ENCODE measurements at regions not wholly inside any gene's neighbourhood (a gene's known extent, or its start where the extent isn't known, plus 50 kb on each side); places are given as distances from the start of the nearest gene placed in this dataset.

- no CpG with 5 or more reads among the region's 2 CpGs for WGBS (ENCODE audit: insufficient coverage)
- H2AFZ ChIP-seq (ENCODE audit: insufficient read depth, low read depth, low read length, poor library complexity, severe bottlenecking): no peak overlapping the region
- no peak for DNase-seq
Measured at GRCh38 chr3:176961916-176962315, 235.4 kb downstream of the TBL1XR1 start.

DNA sequence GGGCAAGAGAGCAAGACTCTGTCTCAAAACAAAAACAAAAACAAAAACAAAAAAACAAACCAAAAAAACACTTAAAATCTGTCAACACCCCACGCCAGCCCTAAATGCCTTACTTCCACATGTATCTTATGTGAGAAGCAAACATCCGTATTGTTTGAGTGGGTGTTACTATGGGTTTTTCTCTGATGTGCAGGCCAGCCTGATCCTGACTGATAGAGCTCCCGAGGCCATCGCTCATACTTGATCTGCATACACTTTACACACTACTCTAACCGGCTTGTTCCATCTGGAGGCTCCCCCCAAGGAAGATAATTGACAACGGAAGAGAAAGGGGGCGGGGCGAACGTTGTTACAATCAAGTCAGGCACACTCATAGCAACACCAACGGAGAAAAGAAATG lies 237.4 kb downstream of the TBL1XR1 start:
- H3K4me3 ChIP-seq (replicated peaks in 1 of 3; ENCODE audit: low read depth in 2 of 3, low read length in 3 of 3): no peak overlapping the region
- no peaks in the 10 kb centered on the region for H3K36me3 Mint-ChIP-seq
- H4K20me1 ChIP-seq (ENCODE audit: insufficient read depth, low read length): no peaks in the 10 kb centered on the region
- peaks cover 0 to 3% (median 1%) of the 10 kb centered on the region in 7 donors for H3K9me3 Mint-ChIP-seq
- no peak overlapping the region for H3K27ac Mint-ChIP-seq
- H3K4me1 ChIP-seq (ENCODE audit: control insufficient read depth in 1 of 2, insufficient read depth in 2 of 2, low read length in 2 of 2): peaks cover 6 to 7% of the 10 kb centered on the region in 2 donors
- WGBS (ENCODE audit: insufficient coverage): 93% methylated on average over 3 of the region's 10 CpGs
- no peaks in the 10 kb centered on the region for H3K79me2 ChIP-seq (ENCODE audit: insufficient read depth, low read length)
- H2AFZ ChIP-seq (ENCODE audit: insufficient read depth, low read depth, low read length, poor library complexity, severe bottlenecking): no peak overlapping the region
- no peak overlapping the region for H3K4me3 Mint-ChIP-seq
- H3K27ac ChIP-seq (ENCODE audit: low read depth in 1 of 2, low read length in 2 of 2): no peak overlapping the region
- no peak for DNase-seq
- intact Hi-C loops (cut with micrococcal nuclease): no loop called here
- no peak for TF ChIP-seq CTCF (IDR thresholded peaks at IDR 0.05)
- H3K4me2 ChIP-seq (replicated peaks; ENCODE audit: extremely low read depth, low read length, poor library complexity, severe bottlenecking): no peak overlapping the region
- H3K9me3 ChIP-seq (replicated peaks in 1 of 2; ENCODE audit: control insufficient read depth in 1 of 2, insufficient read depth in 1 of 2, low read length in 2 of 2): no peaks in the 10 kb centered on the region
- H3K27me3 ChIP-seq (ENCODE audit: control insufficient read depth in 2 of 2, insufficient read depth in 2 of 2, low read length in 2 of 2): no peaks in the 10 kb centered on the region
- H3K4me1 Mint-ChIP-seq: peaks cover 6% of the 10 kb centered on the region
- H3K36me3 ChIP-seq (replicated peaks in 1 of 2; ENCODE audit: control insufficient read depth in 1 of 2, insufficient read depth in 2 of 2, low read length in 2 of 2): no peaks in the 10 kb centered on the region
- no peak overlapping the region for H3K9ac ChIP-seq (ENCODE audit: insufficient read depth, low read length, poor library complexity, severe bottlenecking)
- peaks cover 0 to 7% (median under 1%) of the 10 kb centered on the region in 3 donors for H3K27me3 Mint-ChIP-seq (ENCODE audit: low read depth in 3 of 3)

More at GRCh38 chr3:176961916-176962315, 235.4 kb downstream of the TBL1XR1 start:
- Mint-ChIP-seq H3K36me3 (no peaks in the 10 kb centered on the region), H3K27me3 (ENCODE audit: low read depth in 3 of 3) (peaks cover 0 to 10% (median 7%) of the 10 kb centered on the region in 3 donors), H3K4me3 (no peak overlapping the region), H3K27ac (no peak overlapping the region), H3K9me3 (peaks cover 0 to 3% (median 1%) of the 10 kb centered on the region in 7 donors), H3K4me1 (peaks cover 17% of the 10 kb centered on the region)
- Histone ChIP-seq H3K4me3 (replicated peaks in 1 of 3; ENCODE audit: low read depth in 2 of 3, low read length in 3 of 3) (no peak overlapping the region), H3K79me2 (ENCODE audit: insufficient read depth, low read length) (no peaks in the 10 kb centered on the region), H3K36me3 (replicated peaks in 1 of 2; ENCODE audit: control insufficient read depth in 1 of 2, insufficient read depth in 2 of 2, low read length in 2 of 2) (no peaks in the 10 kb centered on the region), H4K20me1 (ENCODE audit: insufficient read depth, low read length) (no peaks in the 10 kb centered on the region), H3K4me2 (replicated peaks; ENCODE audit: extremely low read depth, low read length, poor library complexity, severe bottlenecking) (no peak overlapping the region), H3K4me1 (ENCODE audit: control insufficient read depth in 1 of 2, insufficient read depth in 2 of 2, low read length in 2 of 2) (peaks cover 12 to 16% of the 10 kb centered on the region in 2 donors), H3K27ac (ENCODE audit: low read depth in 1 of 2, low read length in 2 of 2) (no peak overlapping the region), H3K27me3 (ENCODE audit: control insufficient read depth in 2 of 2, insufficient read depth in 2 of 2, low read length in 2 of 2) (no peaks in the 10 kb centered on the region), H3K9me3 (replicated peaks in 1 of 2; ENCODE audit: control insufficient read depth in 1 of 2, insufficient read depth in 1 of 2, low read length in 2 of 2) (no peaks in the 10 kb centered on the region), H3K9ac (ENCODE audit: insufficient read depth, low read length, poor library complexity, severe bottlenecking) (no peak overlapping the region)
- intact Hi-C loops (cut with micrococcal nuclease): no loop called here
- no peak for TF ChIP-seq CTCF (IDR thresholded peaks at IDR 0.05)
